A549 (cell line): ENCODE measurements at regions not wholly inside any gene's neighbourhood (a gene's known extent, or its start where the extent isn't known, plus 50 kb on each side); places are given as distances from the start of the nearest gene placed in this dataset.

ENCODE experiments used
- BCL3 ChIP-seq: fragments of >200 bp; sonication (Bioruptor Twin); formaldehyde crosslinking; IDR thresholded peaks from 3 replicates; pipeline ENCODE4 v1.6.1; 2016
- CEBPB ChIP-seq, 2 experiments: fragments of >200 bp in 1 of 2; sonication (Bioruptor Twin) in 1 of 2; formaldehyde crosslinking in 1 of 2; IDR thresholded peaks; 2 replicates each; pipeline ENCODE4 v1.6.1; 2012 to 2016
- E2F6 ChIP-seq: IDR thresholded peaks from 2 replicates; pipeline ENCODE4 v1.6.1; 2012; ENCODE audit warnings: low read depth, borderline replicate concordance
- EP300 ChIP-seq, 2 experiments: fragments of >200 bp; sonication (Bioruptor Twin); formaldehyde crosslinking; IDR thresholded peaks; 2 replicates in 1 of 2; 3 replicates in 1 of 2; pipeline ENCODE4 v1.6.1; 2016 to 2017
- FOSL2 ChIP-seq, 2 experiments: fragments of 450-650 bp in 1 of 2; fragments of >200 bp in 1 of 2; sonication (Bioruptor Twin) in 1 of 2; formaldehyde crosslinking; IDR thresholded peaks; 2 replicates each; pipeline versions ENCODE4 v1.5.0 to v1.6.1; 2016 to 2020; ENCODE audit warnings: mild to moderate bottlenecking in 1 of 2, moderate library complexity in 1 of 2
- MAZ ChIP-seq: fragments of 150-350 bp; IDR thresholded peaks from 2 replicates; pipeline ENCODE4 v1.6.1; 2014; ENCODE audit warnings: antibody characterized with exemption, low read depth, low read length, borderline replicate concordance
- POLR2A ChIP-seq: IDR thresholded peaks from 2 replicates; pipeline ENCODE4 v1.6.1; 2012; ENCODE audit warnings: mild to moderate bottlenecking, low read length
- RAD21 ChIP-seq, 2 experiments: fragments of >200 bp in 1 of 2; sonication (Bioruptor Twin) in 1 of 2; formaldehyde crosslinking in 1 of 2; IDR thresholded peaks in 1 of 2; conservative IDR thresholded peaks in 1 of 2; 2 replicates in 1 of 2; 3 replicates in 1 of 2; pipeline ENCODE4 v1.6.1; 2012 to 2018; ENCODE audit warnings: inconsistent platforms in 1 of 2
- RARB ChIP-seq: fragments of 250-450 bp; sonication (Bioruptor Pico); IDR thresholded peaks from 2 replicates; pipeline ENCODE4 v1.8.0; 2021; ENCODE audit warnings: mild to moderate bottlenecking, moderate library complexity
- SMC3 ChIP-seq: fragments of >200 bp; sonication (Bioruptor Twin); formaldehyde crosslinking; IDR thresholded peaks from 3 replicates; pipeline ENCODE4 v1.6.1; 2018; ENCODE audit warnings: inconsistent platforms
- TF ChIP-seq, protein P1 (sequence below): fragments of >200 bp; sonication (Bioruptor Twin); formaldehyde crosslinking; IDR thresholded peaks from 3 replicates; pipeline ENCODE4 v1.5.1; 2016
- TF ChIP-seq, protein P2 (sequence below): fragments of 450-650 bp; IDR thresholded peaks from 2 replicates; pipeline ENCODE4 v1.6.1; 2014; ENCODE audit warnings: antibody characterized with exemption
- TF ChIP-seq, protein P3 (sequence below): fragments of 200-600 bp; sonication (generic); IDR thresholded peaks from 2 replicates; pipeline ENCODE4 v1.6.1; 2016; ENCODE audit warnings: antibody characterized with exemption, mild to moderate bottlenecking, moderate library complexity

GRCh38 chr18:75859533-75859932 is 432.0 kb upstream of the SMIM21 start:
- TF ChIP-seq POLR2A: no peak
- TF ChIP-seq, protein P1, sequence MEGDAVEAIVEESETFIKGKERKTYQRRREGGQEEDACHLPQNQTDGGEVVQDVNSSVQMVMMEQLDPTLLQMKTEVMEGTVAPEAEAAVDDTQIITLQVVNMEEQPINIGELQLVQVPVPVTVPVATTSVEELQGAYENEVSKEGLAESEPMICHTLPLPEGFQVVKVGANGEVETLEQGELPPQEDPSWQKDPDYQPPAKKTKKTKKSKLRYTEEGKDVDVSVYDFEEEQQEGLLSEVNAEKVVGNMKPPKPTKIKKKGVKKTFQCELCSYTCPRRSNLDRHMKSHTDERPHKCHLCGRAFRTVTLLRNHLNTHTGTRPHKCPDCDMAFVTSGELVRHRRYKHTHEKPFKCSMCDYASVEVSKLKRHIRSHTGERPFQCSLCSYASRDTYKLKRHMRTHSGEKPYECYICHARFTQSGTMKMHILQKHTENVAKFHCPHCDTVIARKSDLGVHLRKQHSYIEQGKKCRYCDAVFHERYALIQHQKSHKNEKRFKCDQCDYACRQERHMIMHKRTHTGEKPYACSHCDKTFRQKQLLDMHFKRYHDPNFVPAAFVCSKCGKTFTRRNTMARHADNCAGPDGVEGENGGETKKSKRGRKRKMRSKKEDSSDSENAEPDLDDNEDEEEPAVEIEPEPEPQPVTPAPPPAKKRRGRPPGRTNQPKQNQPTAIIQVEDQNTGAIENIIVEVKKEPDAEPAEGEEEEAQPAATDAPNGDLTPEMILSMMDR: no peak
- no peak for TF ChIP-seq RAD21 (conservative IDR thresholded peaks at IDR 0.05 in 1 of 2, IDR thresholded peaks at IDR 0.05 in 1 of 2)
- TF ChIP-seq MAZ: no peak
- no peak for TF ChIP-seq EP300 (IDR thresholded peaks at IDR 0.05)
- no peak for TF ChIP-seq E2F6
- TF ChIP-seq BCL3: no peak
- TF ChIP-seq, protein P2, sequence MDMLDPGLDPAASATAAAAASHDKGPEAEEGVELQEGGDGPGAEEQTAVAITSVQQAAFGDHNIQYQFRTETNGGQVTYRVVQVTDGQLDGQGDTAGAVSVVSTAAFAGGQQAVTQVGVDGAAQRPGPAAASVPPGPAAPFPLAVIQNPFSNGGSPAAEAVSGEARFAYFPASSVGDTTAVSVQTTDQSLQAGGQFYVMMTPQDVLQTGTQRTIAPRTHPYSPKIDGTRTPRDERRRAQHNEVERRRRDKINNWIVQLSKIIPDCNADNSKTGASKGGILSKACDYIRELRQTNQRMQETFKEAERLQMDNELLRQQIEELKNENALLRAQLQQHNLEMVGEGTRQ: no peak
- TF ChIP-seq SMC3: no peak
- TF ChIP-seq, protein P3, sequence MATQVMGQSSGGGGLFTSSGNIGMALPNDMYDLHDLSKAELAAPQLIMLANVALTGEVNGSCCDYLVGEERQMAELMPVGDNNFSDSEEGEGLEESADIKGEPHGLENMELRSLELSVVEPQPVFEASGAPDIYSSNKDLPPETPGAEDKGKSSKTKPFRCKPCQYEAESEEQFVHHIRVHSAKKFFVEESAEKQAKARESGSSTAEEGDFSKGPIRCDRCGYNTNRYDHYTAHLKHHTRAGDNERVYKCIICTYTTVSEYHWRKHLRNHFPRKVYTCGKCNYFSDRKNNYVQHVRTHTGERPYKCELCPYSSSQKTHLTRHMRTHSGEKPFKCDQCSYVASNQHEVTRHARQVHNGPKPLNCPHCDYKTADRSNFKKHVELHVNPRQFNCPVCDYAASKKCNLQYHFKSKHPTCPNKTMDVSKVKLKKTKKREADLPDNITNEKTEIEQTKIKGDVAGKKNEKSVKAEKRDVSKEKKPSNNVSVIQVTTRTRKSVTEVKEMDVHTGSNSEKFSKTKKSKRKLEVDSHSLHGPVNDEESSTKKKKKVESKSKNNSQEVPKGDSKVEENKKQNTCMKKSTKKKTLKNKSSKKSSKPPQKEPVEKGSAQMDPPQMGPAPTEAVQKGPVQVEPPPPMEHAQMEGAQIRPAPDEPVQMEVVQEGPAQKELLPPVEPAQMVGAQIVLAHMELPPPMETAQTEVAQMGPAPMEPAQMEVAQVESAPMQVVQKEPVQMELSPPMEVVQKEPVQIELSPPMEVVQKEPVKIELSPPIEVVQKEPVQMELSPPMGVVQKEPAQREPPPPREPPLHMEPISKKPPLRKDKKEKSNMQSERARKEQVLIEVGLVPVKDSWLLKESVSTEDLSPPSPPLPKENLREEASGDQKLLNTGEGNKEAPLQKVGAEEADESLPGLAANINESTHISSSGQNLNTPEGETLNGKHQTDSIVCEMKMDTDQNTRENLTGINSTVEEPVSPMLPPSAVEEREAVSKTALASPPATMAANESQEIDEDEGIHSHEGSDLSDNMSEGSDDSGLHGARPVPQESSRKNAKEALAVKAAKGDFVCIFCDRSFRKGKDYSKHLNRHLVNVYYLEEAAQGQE: no peak
- TF ChIP-seq RARB (CRISPR knock-in tag): no peak
- no peak for TF ChIP-seq CEBPB (IDR thresholded peaks at IDR 0.05)
- no peak for TF ChIP-seq FOSL2 (IDR thresholded peaks at IDR 0.05)
- TF ChIP-seq FOSL2 (CRISPR knock-in tag; IDR thresholded peaks at IDR 0.05): no peak
